ENCODE measurements at regions not wholly inside any gene's neighbourhood (a gene's known extent, or its start where the extent isn't known, plus 50 kb on each side); places are given as distances from the start of the nearest gene placed in this dataset.

GRCh38 chr14:51576879-51577278 is 74.8 kb upstream of the FRMD6 start:
- no peak for TF ChIP-seq EP300 (IDR thresholded peaks at IDR 0.05)
- TF ChIP-seq, protein P1, sequence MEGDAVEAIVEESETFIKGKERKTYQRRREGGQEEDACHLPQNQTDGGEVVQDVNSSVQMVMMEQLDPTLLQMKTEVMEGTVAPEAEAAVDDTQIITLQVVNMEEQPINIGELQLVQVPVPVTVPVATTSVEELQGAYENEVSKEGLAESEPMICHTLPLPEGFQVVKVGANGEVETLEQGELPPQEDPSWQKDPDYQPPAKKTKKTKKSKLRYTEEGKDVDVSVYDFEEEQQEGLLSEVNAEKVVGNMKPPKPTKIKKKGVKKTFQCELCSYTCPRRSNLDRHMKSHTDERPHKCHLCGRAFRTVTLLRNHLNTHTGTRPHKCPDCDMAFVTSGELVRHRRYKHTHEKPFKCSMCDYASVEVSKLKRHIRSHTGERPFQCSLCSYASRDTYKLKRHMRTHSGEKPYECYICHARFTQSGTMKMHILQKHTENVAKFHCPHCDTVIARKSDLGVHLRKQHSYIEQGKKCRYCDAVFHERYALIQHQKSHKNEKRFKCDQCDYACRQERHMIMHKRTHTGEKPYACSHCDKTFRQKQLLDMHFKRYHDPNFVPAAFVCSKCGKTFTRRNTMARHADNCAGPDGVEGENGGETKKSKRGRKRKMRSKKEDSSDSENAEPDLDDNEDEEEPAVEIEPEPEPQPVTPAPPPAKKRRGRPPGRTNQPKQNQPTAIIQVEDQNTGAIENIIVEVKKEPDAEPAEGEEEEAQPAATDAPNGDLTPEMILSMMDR (IDR thresholded peaks at IDR 0.05): no peak
- TF ChIP-seq POLR2A (IDR thresholded peaks at IDR 0.05; ENCODE audit: low read depth): no peak

Data from esophagus muscularis mucosa (tissue), 4 donors.